ENCODE measurements at regions not wholly inside any gene's neighbourhood (a gene's known extent, or its start where the extent isn't known, plus 50 kb on each side); places are given as distances from the start of the nearest gene placed in this dataset.

GRCh38 chrX:124679199-124679598, 332.8 kb downstream of the SH2D1A start:
- DNase-seq (ENCODE audit: insufficient read length, low spot score) (no peak), FAIRE-seq (no peak)
- TF ChIP-seq CTCF (IDR thresholded peaks at IDR 0.05; ENCODE audit: insufficient read depth, missing control alignments), result no peak

- FAIRE-seq, result no peak
- no peak for DNase-seq (ENCODE audit: insufficient read length, low spot score)
- TF ChIP-seq CTCF (IDR thresholded peaks at IDR 0.05; ENCODE audit: insufficient read depth, missing control alignments), result no peak
Observed at GRCh38 chrX:124680287-124680686, 333.9 kb downstream of the SH2D1A start.

GRCh38 chrX:124690495-124690894, 344.1 kb downstream of the SH2D1A start:
- no peak for DNase-seq (ENCODE audit: insufficient read length, low spot score)
- TF ChIP-seq CTCF (IDR thresholded peaks at IDR 0.05; ENCODE audit: insufficient read depth, missing control alignments), result no peak
- FAIRE-seq, result no peak

- TF ChIP-seq CTCF (IDR thresholded peaks at IDR 0.05; ENCODE audit: insufficient read depth, missing control alignments), result no peak
- DNase-seq (ENCODE audit: insufficient read length, low spot score), result no peak
- FAIRE-seq, result no peak
Observed at GRCh38 chrX:124699876-124700275, 353.5 kb downstream of the SH2D1A start.

- FAIRE-seq (no peak), DNase-seq (ENCODE audit: insufficient read length, low spot score) (no peak)
- no peak for TF ChIP-seq CTCF (IDR thresholded peaks at IDR 0.05; ENCODE audit: insufficient read depth, missing control alignments)
Observed at GRCh38 chrX:124717537-124717936, 371.2 kb downstream of the SH2D1A start.

- FAIRE-seq (no peak), DNase-seq (ENCODE audit: insufficient read length, low spot score) (no peak)
- TF ChIP-seq CTCF (IDR thresholded peaks at IDR 0.05; ENCODE audit: insufficient read depth, missing control alignments), result no peak
Observed at GRCh38 chrX:124719060-124719459, 372.7 kb downstream of the SH2D1A start.

- DNase-seq (ENCODE audit: insufficient read length, low spot score) (no peak), FAIRE-seq (no peak)
- TF ChIP-seq CTCF (IDR thresholded peaks at IDR 0.05; ENCODE audit: insufficient read depth, missing control alignments), result no peak
Observed at GRCh38 chrX:124720532-124720931, 374.2 kb downstream of the SH2D1A start.

Measured in D721Med (cell line).